GM23248 (cell line): ENCODE measurements at regions not wholly inside any gene's neighbourhood (a gene's known extent, or its start where the extent isn't known, plus 50 kb on each side); places are given as distances from the start of the nearest gene placed in this dataset.

Source experiments
- EZH2 ChIP-seq: fragments of 200-600 bp; sonication (generic); IDR thresholded peaks from 2 replicates; pipeline ENCODE4 v1.6.1; 2018; ENCODE audit warnings: antibody characterized with exemption, mild to moderate bottlenecking; ENCODE audit not compliant: insufficient read depth, poor library complexity, severe bottlenecking
- EZH2phosphoT487 ChIP-seq: fragments of 200-600 bp; sonication (generic); IDR thresholded peaks from 2 replicates; pipeline ENCODE4 v1.6.1; 2018; ENCODE audit warnings: antibody characterized with exemption, moderate library complexity, mild to moderate bottlenecking, low read depth; ENCODE audit not compliant: insufficient read depth

GRCh38 chr3:177444696-177445095, 247.4 kb upstream of the TBL1XR1 start:
- TF ChIP-seq EZH2 = no peak
- TF ChIP-seq EZH2phosphoT487 = no peak
